OCI-LY3 (cell line): ENCODE measurements at regions not wholly inside any gene's neighbourhood (a gene's known extent, or its start where the extent isn't known, plus 50 kb on each side); places are given as distances from the start of the nearest gene placed in this dataset.

Experiments used
- H2AFZ ChIP-seq: fragments of 200-600, 300-600 bp; shearing (Covaris generic); 2 replicates; pipeline ENCODE4 v1.6.0; 2014; ENCODE audit warnings: antibody characterized with exemption, low read depth, low read length
- H3K27ac ChIP-seq: fragments of 200-600, 300-600 bp; sonication (generic); 2 replicates; pipeline ENCODE4 v1.5.1; 2014; ENCODE audit warnings: mild to moderate bottlenecking, low read length, moderate library complexity, mixed read lengths
- H3K27me3 ChIP-seq: fragments of 200-600, 300-600 bp; sonication (generic); 2 replicates; pipeline ENCODE4 v1.6.1; 2014; ENCODE audit warnings: low read depth, low read length, mixed read lengths
- H3K36me3 ChIP-seq: fragments of 200-600, 300-600 bp; sonication (generic); replicated peaks from 2 replicates; pipeline ENCODE3; 2014; ENCODE audit warnings: low read depth, low read length, mixed read lengths
- H3K4me1 ChIP-seq: fragments of 300-600, 200-600 bp; sonication (generic); 2 replicates; pipeline ENCODE4 v1.6.1; 2014; ENCODE audit warnings: low read length, mixed read lengths
- H3K4me2 ChIP-seq: fragments of 200-600, 300-600 bp; sonication (generic); 2 replicates; pipeline ENCODE4 v1.6.1; 2014; ENCODE audit warnings: low read length, mixed read lengths
- H3K4me3 ChIP-seq: fragments of 300-600, 200-600 bp; sonication (generic); 2 replicates; pipeline ENCODE4 v1.5.1; 2014; ENCODE audit warnings: antibody characterized with exemption, mild to moderate bottlenecking, low read length, moderate library complexity
- H3K79me2 ChIP-seq: fragments of 300-600, 200-600 bp; shearing (Covaris generic); 2 replicates; pipeline ENCODE4 v1.6.1; 2014; ENCODE audit warnings: mild to moderate bottlenecking, low read length, mixed read lengths
- H3K9ac ChIP-seq: fragments of 300-600, 200-600 bp; shearing (Covaris generic); 2 replicates; pipeline ENCODE4 v1.6.0; 2014; ENCODE audit warnings: mild to moderate bottlenecking, low read length, moderate library complexity
- H3K9me3 ChIP-seq: fragments of 200-600, 300-600 bp; shearing (Covaris generic); 2 replicates; pipeline ENCODE4 v1.6.1; 2014; ENCODE audit warnings: low read length, mixed read lengths; ENCODE audit not compliant: insufficient read depth
- H4K20me1 ChIP-seq: fragments of 200-600, 300-600 bp; sonication (generic); 2 replicates; pipeline ENCODE4 v1.6.1; 2016; ENCODE audit warnings: low read length, mixed read lengths; ENCODE audit not compliant: insufficient read depth
- CTCF ChIP-seq: fragments of 200-600, 300-600 bp; sonication (generic); IDR thresholded peaks from 2 replicates; pipeline ENCODE4 v1.5.1; 2014; ENCODE audit warnings: antibody characterized with exemption, low read length, low read depth
- EZH2phosphoT487 ChIP-seq: fragments of 200-600 bp; shearing (Covaris generic); IDR thresholded peaks from 2 replicates; pipeline ENCODE4 v1.6.1; 2018; ENCODE audit warnings: antibody characterized with exemption, mixed run types, low read depth

- Histone ChIP-seq H3K36me3 (no peaks in the 10 kb centered on the region), H3K4me3 (no peak overlapping the region), H3K27me3 (peaks cover 4% of the 10 kb centered on the region; the same call in 1 of the 2 replicates), H3K9me3 (no peaks in the 10 kb centered on the region), H2AFZ (no peak overlapping the region), H3K79me2 (no peaks in the 10 kb centered on the region), H3K27ac (no peak overlapping the region), H4K20me1 (no peaks in the 10 kb centered on the region), H3K9ac (no peak overlapping the region), H3K4me2 (no peak overlapping the region), H3K4me1 (no peaks in the 10 kb centered on the region)
- TF ChIP-seq EZH2phosphoT487 (no peak), CTCF (no peak)
These were observed 300.0 kb upstream of the CHAC2 start for GRCh38 chr2:53467467-53468180.

- TF ChIP-seq EZH2phosphoT487 = no peak
- no peak for TF ChIP-seq CTCF
- no peak overlapping the region for H3K4me2 ChIP-seq
- H3K9ac ChIP-seq = no peak overlapping the region
- no peaks in the 10 kb centered on the region for H4K20me1 ChIP-seq
- H3K36me3 ChIP-seq = no peaks in the 10 kb centered on the region
- no peak overlapping the region for H3K4me3 ChIP-seq
- no peaks in the 10 kb centered on the region for H3K79me2 ChIP-seq
- H3K27ac ChIP-seq = no peak overlapping the region
- H3K9me3 ChIP-seq = no peaks in the 10 kb centered on the region
- H3K27me3 ChIP-seq = no peaks in the 10 kb centered on the region
- H2AFZ ChIP-seq = no peak overlapping the region
- no peaks in the 10 kb centered on the region for H3K4me1 ChIP-seq
These were observed 303.5 kb upstream of the CHAC2 start for GRCh38 chr2:53463806-53464726.

- H2AFZ ChIP-seq = no peak overlapping the region
- no peaks in the 10 kb centered on the region for H3K36me3 ChIP-seq
- no peak overlapping the region for H3K4me3 ChIP-seq
- no peaks in the 10 kb centered on the region for H3K4me1 ChIP-seq
- H3K79me2 ChIP-seq = no peaks in the 10 kb centered on the region
- no peak overlapping the region for H3K4me2 ChIP-seq
- no peak overlapping the region for H3K27ac ChIP-seq
- no peaks in the 10 kb centered on the region for H3K9me3 ChIP-seq
- H3K9ac ChIP-seq = no peak overlapping the region
- H3K27me3 ChIP-seq = no peaks in the 10 kb centered on the region
- TF ChIP-seq CTCF (no peak), EZH2phosphoT487 (no peak)
- no peaks in the 10 kb centered on the region for H4K20me1 ChIP-seq
These were observed 306.7 kb upstream of the CHAC2 start for GRCh38 chr2:53460937-53461336.

GRCh38 chr2:53460347-53460746 lies 307.3 kb upstream of the CHAC2 start:
- H3K4me3 ChIP-seq = no peak overlapping the region
- H4K20me1 ChIP-seq = no peaks in the 10 kb centered on the region
- no peak overlapping the region for H3K4me2 ChIP-seq
- H2AFZ ChIP-seq = no peak overlapping the region
- H3K9ac ChIP-seq = no peak overlapping the region
- no peaks in the 10 kb centered on the region for H3K4me1 ChIP-seq
- no peak overlapping the region for H3K27ac ChIP-seq
- TF ChIP-seq EZH2phosphoT487 (no peak), CTCF (no peak)
- H3K79me2 ChIP-seq = no peaks in the 10 kb centered on the region
- H3K9me3 ChIP-seq = no peaks in the 10 kb centered on the region
- H3K27me3 ChIP-seq = no peaks in the 10 kb centered on the region
- no peaks in the 10 kb centered on the region for H3K36me3 ChIP-seq
